DMS114 treated with DMSO at 0.1 percent for 48 hours (cell line): ENCODE measurements at regions not wholly inside any gene's neighbourhood (a gene's known extent, or its start where the extent isn't known, plus 50 kb on each side); places are given as distances from the start of the nearest gene placed in this dataset.

Experiments used
- DNase-seq: peaks from one replicate; lab custom pipeline; 2025; ENCODE audit not compliant: unreplicated experiment; lab: John Stamatoyannopoulos, UW

- no peak for DNase-seq
Measured at GRCh38 chr18:5601188-5601624, 57.4 kb upstream of the EPB41L3 start.

- peak; percentile 63 for DNase-seq
Measured at GRCh38 chr18:5600378-5601071, 56.7 kb upstream of the EPB41L3 start.

- no peak for DNase-seq
Measured at GRCh38 chr18:5596585-5596984, 52.8 kb upstream of the EPB41L3 start.
